CD4-positive, CD25-positive, alpha-beta regulatory T cell (primary cell): ENCODE measurements at regions not wholly inside any gene's neighbourhood (a gene's known extent, or its start where the extent isn't known, plus 50 kb on each side); places are given as distances from the start of the nearest gene placed in this dataset.
A peak's percentile ranks its signal among the peaks of the same experiment; 100 is the strongest.

Experiments
- ATAC-seq, 2 donors: fragments of 150-1000 bp; cut with Tn5 transposase; one replicate each; pipeline ENCODE4 v1.10.0; 2021; ENCODE audit warnings: low read depth in 2 of 2, moderate number of reproducible peaks in 2 of 2, moderate library complexity in 1 of 2
- DNase-seq, 3 donors: peaks; one replicate each; pipeline versions ENCODE4 v3.0.0 to v3.0.0-alpha.2; 2012 to 2022; ENCODE audit warnings: mixed read lengths in 1 of 3
- H3K27ac ChIP-seq: one replicate; pipeline ENCODE4 v1.7.0; 2013; ENCODE audit warnings: mild to moderate bottlenecking, low read length; ENCODE audit not compliant: insufficient read depth, poor library complexity, severe bottlenecking
- H3K27me3 ChIP-seq: one replicate; pipeline ENCODE4 v1.7.0; 2013; ENCODE audit warnings: low read length; ENCODE audit not compliant: control insufficient read depth, insufficient read depth
- H3K36me3 ChIP-seq: one replicate; pipeline ENCODE4 v1.7.0; 2013; ENCODE audit warnings: mild to moderate bottlenecking, low read length, moderate library complexity; ENCODE audit not compliant: control insufficient read depth, insufficient read depth
- H3K4me1 ChIP-seq: 2 replicates; pipeline ENCODE4 v1.7.0; 2013; ENCODE audit warnings: mild to moderate bottlenecking, low read length; ENCODE audit not compliant: insufficient read depth, control insufficient read depth, poor library complexity, severe bottlenecking
- H3K4me3 ChIP-seq: one replicate; pipeline ENCODE4 v1.7.0; 2013; ENCODE audit warnings: low read depth, mild to moderate bottlenecking, low read length, moderate library complexity
- H3K9me3 ChIP-seq, 2 experiments: 1 replicate in 1 of 2; 2 replicates in 1 of 2; pipeline ENCODE4 v1.7.0; 2013; ENCODE audit warnings: low read length in 2 of 2, mild to moderate bottlenecking in 1 of 2, moderate library complexity in 1 of 2; ENCODE audit not compliant: control insufficient read depth in 2 of 2
- H3K27ac Mint-ChIP-seq, 3 donors: one replicate each; pipeline ENCODE4 v1.8.0; 2020 to 2022; ENCODE audit warnings: mild to moderate bottlenecking in 3 of 3, mixed read lengths in 3 of 3, moderate library complexity in 2 of 3
- H3K27me3 Mint-ChIP-seq: one replicate; pipeline ENCODE4 v1.8.0; 2022; ENCODE audit warnings: mild to moderate bottlenecking, mixed read lengths
- H3K36me3 Mint-ChIP-seq: one replicate; pipeline ENCODE4 v1.8.0; 2020; ENCODE audit warnings: mixed read lengths
- H3K4me1 Mint-ChIP-seq, 4 donors: one replicate each; pipeline ENCODE4 v1.8.0; 2020 to 2022; ENCODE audit warnings: mixed read lengths in 4 of 4, mild to moderate bottlenecking in 1 of 4
- H3K4me3 Mint-ChIP-seq, 4 donors: one replicate each; pipeline ENCODE4 v1.8.0; 2020 to 2022; ENCODE audit warnings: mild to moderate bottlenecking in 4 of 4, mixed read lengths in 4 of 4, moderate library complexity in 3 of 4
- H3K9me3 Mint-ChIP-seq, 7 donors: one replicate each; pipeline ENCODE4 v1.8.0; 2020 to 2022; ENCODE audit warnings: mixed read lengths in 7 of 7, mild to moderate bottlenecking in 3 of 7, moderate library complexity in 2 of 7

DNA sequence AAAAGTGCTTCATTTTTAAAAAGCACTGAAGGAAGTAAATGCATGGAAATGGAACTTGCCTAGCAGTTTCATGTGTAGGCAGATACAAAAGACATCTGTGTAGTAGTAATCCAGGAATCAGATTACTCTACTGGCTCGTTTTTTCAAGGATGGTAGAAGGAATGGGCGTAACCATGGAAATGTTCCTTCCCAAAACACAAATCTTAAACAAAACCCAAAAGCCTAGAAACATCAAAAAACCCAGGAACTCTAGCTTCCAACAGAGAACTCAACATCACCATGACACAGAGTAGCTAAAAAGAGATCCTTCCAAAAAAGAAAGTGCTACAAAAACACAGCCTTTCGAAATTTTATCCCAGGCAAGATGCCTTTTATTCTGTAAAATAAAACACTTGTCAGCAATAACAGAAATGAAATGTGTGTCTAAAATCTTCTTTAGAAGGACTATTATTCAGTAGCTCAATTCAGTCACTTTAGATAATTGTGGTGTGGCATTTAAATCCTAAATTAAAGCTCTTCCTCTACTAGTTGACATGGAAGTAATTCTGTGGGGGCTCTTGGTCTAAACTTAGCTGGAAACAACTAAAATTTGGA is 81.7 kb downstream of the FAM217A start:
- H3K27ac ChIP-seq: no peak overlapping the region
- H3K27me3 Mint-ChIP-seq: no peaks in the 10 kb centered on the region
- no peak overlapping the region for H3K4me3 Mint-ChIP-seq
- H3K4me3 ChIP-seq: no peak overlapping the region
- ATAC-seq: no peak
- H3K27ac Mint-ChIP-seq: no peak overlapping the region
- H3K36me3 Mint-ChIP-seq: no peaks in the 10 kb centered on the region
- H3K4me1 Mint-ChIP-seq: peaks cover 18 to 31% (median 22%) of the 10 kb centered on the region in 4 donors
- H3K36me3 ChIP-seq: no peaks in the 10 kb centered on the region
- H3K27me3 ChIP-seq: no peaks in the 10 kb centered on the region
- no peak for DNase-seq
- no peaks in the 10 kb centered on the region for H3K9me3 ChIP-seq
- no peaks in the 10 kb centered on the region for H3K9me3 Mint-ChIP-seq
- no peaks in the 10 kb centered on the region for H3K4me1 ChIP-seq

DNA sequence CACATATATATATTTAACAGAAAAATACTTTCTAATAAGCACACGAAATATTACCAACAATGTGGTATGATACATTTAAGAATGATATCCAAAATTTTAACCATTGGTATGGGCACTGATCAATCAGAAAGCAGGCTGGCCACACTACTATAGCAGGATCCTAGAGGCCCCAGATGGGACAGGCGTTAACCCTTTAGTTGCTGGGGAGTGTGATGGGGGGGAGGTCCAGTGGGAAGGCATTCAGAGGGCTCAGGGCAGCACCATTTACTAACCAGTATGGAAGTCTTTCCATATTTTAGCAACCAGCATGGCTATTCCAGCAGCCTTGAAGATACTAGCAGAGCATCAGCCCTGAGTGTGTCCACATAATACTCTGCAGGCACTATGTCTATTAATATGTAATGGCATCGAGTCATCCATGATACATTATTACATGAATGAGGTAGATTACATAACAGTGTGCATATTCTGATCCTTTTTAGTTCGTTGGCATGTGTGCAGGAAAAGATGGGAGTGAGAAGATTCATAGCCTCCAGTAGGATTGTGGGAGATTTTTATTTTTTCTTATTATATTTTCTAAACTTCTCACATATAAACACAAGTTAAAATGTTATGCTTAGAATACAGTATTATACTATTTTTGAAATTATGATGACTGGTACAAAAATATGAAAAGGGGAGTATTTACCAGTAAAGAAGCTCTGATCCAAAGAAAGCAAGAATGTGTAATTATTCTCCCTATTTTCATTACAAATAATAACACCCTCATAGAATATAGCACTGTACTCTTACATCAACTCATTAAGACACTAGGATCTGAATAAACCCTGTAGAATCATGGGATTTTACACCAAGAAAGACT is 78.9 kb downstream of the FAM217A start:
- Histone ChIP-seq H3K4me1 (no peaks in the 10 kb centered on the region), H3K9me3 (no peaks in the 10 kb centered on the region), H3K27ac (no peak overlapping the region), H3K27me3 (no peaks in the 10 kb centered on the region), H3K36me3 (no peaks in the 10 kb centered on the region), H3K4me3 (no peak overlapping the region)
- peaks cover 23 to 36% (median 28%) of the 10 kb centered on the region in 4 donors for H3K4me1 Mint-ChIP-seq
- H3K4me3 Mint-ChIP-seq: no peak overlapping the region
- ATAC-seq: no peak
- no peak overlapping the region for H3K27ac Mint-ChIP-seq
- H3K27me3 Mint-ChIP-seq: no peaks in the 10 kb centered on the region
- no peaks in the 10 kb centered on the region for H3K9me3 Mint-ChIP-seq
- no peaks in the 10 kb centered on the region for H3K36me3 Mint-ChIP-seq
- no peak for DNase-seq

GRCh38 chr6:4004249-4004648 is 74.7 kb downstream of the FAM217A start:
- Mint-ChIP-seq H3K9me3 (no peaks in the 10 kb centered on the region), H3K36me3 (no peaks in the 10 kb centered on the region), H3K27me3 (no peaks in the 10 kb centered on the region), H3K4me3 (no peak overlapping the region), H3K27ac (peak overlapping the region in 2 of 3 donors; percentile 65 to 71), H3K4me1 (peaks cover 20 to 39% (median 33%) of the 10 kb centered on the region in 4 donors)
- Histone ChIP-seq H3K36me3 (peaks cover under 1% of the 10 kb centered on the region), H3K27ac (no peak overlapping the region), H3K4me3 (no peak overlapping the region), H3K4me1 (no peaks in the 10 kb centered on the region), H3K27me3 (no peaks in the 10 kb centered on the region), H3K9me3 (no peaks in the 10 kb centered on the region)
- ATAC-seq (no peak), DNase-seq (no peak)

DNA sequence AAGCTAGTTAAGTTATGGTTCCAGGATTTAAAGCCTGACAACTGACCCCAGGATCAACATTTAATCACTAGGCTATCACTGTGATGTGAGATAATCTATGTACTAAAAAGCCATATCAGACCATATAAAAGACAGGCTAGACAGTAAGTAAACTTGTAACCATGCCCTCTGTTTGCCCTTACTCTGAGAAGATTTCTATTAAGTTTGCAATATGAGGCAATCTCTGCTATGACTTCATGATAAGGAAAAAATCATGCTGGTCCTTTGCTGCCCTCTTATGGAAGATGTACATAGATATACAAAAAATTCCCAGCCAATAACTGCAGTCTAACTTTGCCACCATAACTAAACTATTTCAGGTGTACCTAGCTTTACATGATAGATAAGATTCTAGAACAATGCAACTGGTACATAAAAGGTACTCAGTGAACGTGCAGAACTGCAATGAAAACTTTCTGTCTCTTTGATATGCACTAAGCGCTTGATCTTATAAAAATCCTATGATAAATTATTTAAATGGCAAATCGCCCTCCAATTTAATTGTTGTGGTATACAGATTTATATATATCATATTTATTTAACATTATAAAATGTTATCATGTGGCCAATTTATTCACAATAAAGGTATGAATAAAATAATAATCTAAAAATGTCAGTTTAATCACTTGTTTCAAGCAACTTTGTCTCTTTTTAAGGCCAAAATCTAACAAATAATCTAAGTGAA is 70.5 kb downstream of the FAM217A start:
- Mint-ChIP-seq H3K27me3 (no peaks in the 10 kb centered on the region), H3K4me1 (peaks cover 35 to 59% (median 49%) of the 10 kb centered on the region in 4 donors), H3K36me3 (peaks cover 21% of the 10 kb centered on the region), H3K27ac (peak overlapping the region in 2 of 3 donors; percentile 30 to 33), H3K4me3 (peak overlapping the region in 1 of 4 donors; percentile 5), H3K9me3 (no peaks in the 10 kb centered on the region)
- no peaks in the 10 kb centered on the region for H3K27me3 ChIP-seq
- peak; percentile 47 to 67 for ATAC-seq
- H3K4me1 ChIP-seq: peaks cover 11% of the 10 kb centered on the region
- no peaks in the 10 kb centered on the region for H3K9me3 ChIP-seq
- H3K36me3 ChIP-seq: peaks cover 2% of the 10 kb centered on the region
- no peak overlapping the region for H3K4me3 ChIP-seq
- DNase-seq: peak in 2 of 3 donors; percentile 50 to 58
- no peak overlapping the region for H3K27ac ChIP-seq

DNA sequence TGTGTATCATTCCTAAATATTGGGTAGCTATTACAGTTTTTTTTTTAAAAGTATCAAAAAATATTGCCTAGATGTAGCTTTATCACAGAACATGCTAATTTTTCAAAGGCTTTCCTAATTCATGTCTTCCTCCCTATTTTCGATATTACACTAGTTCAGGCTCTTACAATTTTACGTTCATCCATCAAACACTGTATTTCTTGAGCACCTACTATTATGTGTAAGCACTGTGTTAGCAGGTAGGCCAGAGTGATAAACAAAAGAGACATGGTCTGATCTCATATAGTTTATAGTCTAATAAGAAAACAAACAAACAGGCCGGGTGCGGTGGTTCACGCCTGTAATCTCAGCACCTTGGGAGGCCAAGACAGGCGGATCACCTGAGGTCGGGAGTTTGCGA is 69.5 kb downstream of the FAM217A start:
- H3K27me3 ChIP-seq: no peaks in the 10 kb centered on the region
- no peaks in the 10 kb centered on the region for H3K9me3 ChIP-seq
- Mint-ChIP-seq H3K9me3 (no peaks in the 10 kb centered on the region), H3K4me3 (peak overlapping the region in 2 of 4 donors; percentile 22 to 24), H3K4me1 (peaks cover 36 to 65% (median 56%) of the 10 kb centered on the region in 4 donors), H3K27ac (peak overlapping the region in 1 of 3 donors; percentile 86), H3K27me3 (no peaks in the 10 kb centered on the region), H3K36me3 (peaks cover 28% of the 10 kb centered on the region)
- peaks cover 7% of the 10 kb centered on the region for H3K36me3 ChIP-seq
- H3K27ac ChIP-seq: no peak overlapping the region
- H3K4me1 ChIP-seq: peaks cover 11% of the 10 kb centered on the region
- no peak overlapping the region for H3K4me3 ChIP-seq
- no peak for ATAC-seq
- no peak for DNase-seq

DNA sequence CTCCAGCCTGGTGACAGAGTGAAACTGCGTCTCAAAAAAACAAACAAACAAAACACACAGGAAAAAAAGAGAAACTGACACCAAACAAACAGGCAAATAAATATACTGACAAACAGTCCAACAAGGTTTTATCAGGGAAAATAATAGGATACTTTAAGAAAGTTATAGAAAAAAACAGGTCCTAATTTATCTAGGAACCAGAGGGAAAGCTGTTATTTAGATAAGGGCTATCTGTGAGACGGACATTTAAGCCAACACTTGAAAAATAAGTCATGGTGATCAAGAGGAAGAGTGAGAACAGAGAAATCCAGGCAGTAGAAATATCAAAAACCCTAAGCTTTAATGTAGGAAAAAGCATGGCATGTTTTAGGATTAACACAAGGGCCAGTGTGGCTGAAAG is 68.9 kb downstream of the FAM217A start:
- H3K27ac Mint-ChIP-seq: peak overlapping the region in 2 of 3 donors; percentile 65 to 86
- H3K4me1 ChIP-seq: peaks cover 11% of the 10 kb centered on the region
- peaks cover 41 to 69% (median 59%) of the 10 kb centered on the region in 4 donors for H3K4me1 Mint-ChIP-seq
- ATAC-seq (no peak), DNase-seq (no peak)
- H3K4me3 Mint-ChIP-seq: peak overlapping the region in 1 of 4 donors; percentile 24
- peaks cover 31% of the 10 kb centered on the region for H3K36me3 Mint-ChIP-seq
- H3K27ac ChIP-seq: no peak overlapping the region
- H3K9me3 ChIP-seq: no peaks in the 10 kb centered on the region
- H3K36me3 ChIP-seq: peaks cover 8% of the 10 kb centered on the region
- no peak overlapping the region for H3K4me3 ChIP-seq
- H3K27me3 ChIP-seq: no peaks in the 10 kb centered on the region
- no peaks in the 10 kb centered on the region for H3K9me3 Mint-ChIP-seq
- H3K27me3 Mint-ChIP-seq: no peaks in the 10 kb centered on the region

GRCh38 chr6:4010689-4011090 is 68.2 kb downstream of the FAM217A start:
- Mint-ChIP-seq H3K27me3 (no peaks in the 10 kb centered on the region), H3K4me3 (peak overlapping the region; percentile 1 to 82 (median 30)), H3K9me3 (no peaks in the 10 kb centered on the region), H3K4me1 (peaks cover 42 to 73% (median 62%) of the 10 kb centered on the region in 4 donors), H3K27ac (peak overlapping the region; percentile 39 to 96 (median 45)), H3K36me3 (peaks cover 32% of the 10 kb centered on the region)
- H3K4me1 ChIP-seq: peaks cover 15% of the 10 kb centered on the region
- H3K9me3 ChIP-seq: no peaks in the 10 kb centered on the region
- peak overlapping the region; percentile 51 for H3K4me3 ChIP-seq
- H3K27me3 ChIP-seq: no peaks in the 10 kb centered on the region
- H3K27ac ChIP-seq: peak overlapping the region; percentile 17
- H3K36me3 ChIP-seq: peaks cover 8% of the 10 kb centered on the region
- ATAC-seq: peak; percentile 70 to 71
- DNase-seq: peak in 1 of 3 donors; percentile 76
